Pancreas (tissue), 10 donors: ENCODE measurements at regions not wholly inside any gene's neighbourhood (a gene's known extent, or its start where the extent isn't known, plus 50 kb on each side); places are given as distances from the start of the nearest gene placed in this dataset.
A peak's percentile ranks its signal among the peaks of the same experiment; 100 is the strongest.

Source experiments
- ATAC-seq, 4 donors: fragments of 200-7000 bp; cut with Tn5 transposase; one replicate each; pipeline versions ENCODE4 v1.8.0 to v1.9.1; 2020; ENCODE audit warnings: mild to moderate bottlenecking in 4 of 4, moderate library complexity in 4 of 4
- DNase-seq, 6 donors: peaks; one replicate each; pipeline ENCODE4 v3.0.0-alpha.2; 2020
- FAIRE-seq: peaks from 2 replicates; lab custom pipeline; 2012; peaks lifted over from hg19 to GRCh38; lab: Jason Lieb, UNC
- H3K27ac ChIP-seq, 4 donors: fragments of 200-600 bp; sonication (generic); 1 replicate in 3 of 4; 2 replicates in 1 of 4; pipeline versions ENCODE4 v1.5.0 to v1.8.0; 2020
- H3K27me3 ChIP-seq, 4 donors: fragments of 200-600 bp; one replicate each; pipeline ENCODE4 v1.8.0; 2021
- H3K36me3 ChIP-seq, 3 donors: fragments of 200-600 bp; sonication (generic) in 1 of 3; one replicate each; pipeline versions ENCODE4 v1.5.0 to v1.8.0; 2020 to 2021
- H3K4me1 ChIP-seq, 3 donors: fragments of 200-600 bp; one replicate each; pipeline ENCODE4 v1.8.0; 2021
- H3K4me3 ChIP-seq, 4 donors: fragments of 200-600 bp; sonication (generic) in 2 of 4; one replicate each; pipeline versions ENCODE4 v1.5.0 to v1.8.0; 2020 to 2021
- H3K9me3 ChIP-seq, 4 donors: fragments of 200-600 bp; one replicate each; pipeline ENCODE4 v1.8.0; 2021
- CTCF ChIP-seq, 4 donors: fragments of 200-600 bp; sonication (generic) in 3 of 4; IDR thresholded peaks; one replicate each; pipeline versions ENCODE4 v1.5.0 to v1.8.0; 2021; ENCODE audit warnings: antibody characterized with exemption in 4 of 4
- WGBS, 2 donors: extraction: QIAGEN DNeasy Blood & Tissue Kit; methylation state at CpG; one replicate each; pipeline ENCODE4 v1.1.7; 2013; 5-methylcytosine and 5-hydroxymethylcytosine counted together
- intact Hi-C, 3 donors: fragments of 100-400 bp; cut with DNase I; formaldehyde crosslinking; loops; one replicate each; pipeline versions ENCODE4 v1.11.1 to v1.14.2; 2022
- donor health status: healthy with polysubstance abuse.
- donor health status: DM: no; HTN: no; CAD: no; lungs with moderate emphysema.
- donor health status: DM: no; HTN: no; CAD: no.
- donor health status: control.
- donor health status: control.
- donor health status: Bipolar disorder and iron deficiency.
- donor health status: DM: yes; HTN: yes; CAD: no.
- donor health status: DM: no; HTN: no; CAD: no.
- donor health status: DM: no; HTN: no; CAD: no.
- donor health status: DM: yes; HTN: yes; CAD: no.

GRCh38 chr9:89662718-89663613 is 58.2 kb downstream of the GADD45G start:
- TF ChIP-seq CTCF (IDR thresholded peaks at IDR 0.05) = no peak
- DNase-seq (peak in 1 of 6 donors; percentile 34), FAIRE-seq (no peak), ATAC-seq (no peak)
- Histone ChIP-seq H3K9me3 (no peaks in the 10 kb centered on the region), H3K36me3 (no peaks in the 10 kb centered on the region), H3K27me3 (no peaks in the 10 kb centered on the region), H3K4me3 (no peak overlapping the region), H3K4me1 (peaks cover 60 to 70% (median 67%) of the 10 kb centered on the region in 3 donors), H3K27ac (peak overlapping the region; percentile 6 to 90 (median 76))
- 86 to 89% methylated on average over 22 of the region's 22 CpGs for WGBS, 2 donors
- intact Hi-C loops = no loop called here

GRCh38 chr9:89663614-89663970 is 58.8 kb downstream of the GADD45G start:
- no peaks in the 10 kb centered on the region for H3K36me3 ChIP-seq
- H3K9me3 ChIP-seq = no peaks in the 10 kb centered on the region
- intact Hi-C loops = no loop called here
- no peaks in the 10 kb centered on the region for H3K27me3 ChIP-seq
- peaks cover 66 to 76% (median 72%) of the 10 kb centered on the region in 3 donors for H3K4me1 ChIP-seq
- DNase-seq = no peak
- no peak for TF ChIP-seq CTCF (IDR thresholded peaks at IDR 0.05)
- no peak for FAIRE-seq
- H3K27ac ChIP-seq = peak overlapping the region; percentile 6 to 90 (median 82)
- WGBS, 2 donors = 67% methylated on average over 3 of the region's 3 CpGs
- no peak for ATAC-seq
- H3K4me3 ChIP-seq = no peak overlapping the region

- DNase-seq (peak in 1 of 6 donors; percentile 35), ATAC-seq (no peak), FAIRE-seq (no peak)
- Histone ChIP-seq H3K9me3 (no peaks in the 10 kb centered on the region), H3K27me3 (no peaks in the 10 kb centered on the region), H3K36me3 (no peaks in the 10 kb centered on the region), H3K4me3 (no peak overlapping the region), H3K4me1 (peaks cover 70 to 81% (median 76%) of the 10 kb centered on the region in 3 donors), H3K27ac (peak overlapping the region; percentile 66 to 90 (median 82))
- intact Hi-C loops = no loop called here
- WGBS, 2 donors = 70 to 74% methylated on average over 4 of the region's 4 CpGs
- TF ChIP-seq CTCF (IDR thresholded peaks at IDR 0.05) = no peak
Measured at GRCh38 chr9:89664010-89664409, 59.2 kb downstream of the GADD45G start.

- intact Hi-C loops = no loop called here
Measured at GRCh38 chr9:89664896-89665329, 60.1 kb downstream of the GADD45G start.

More at GRCh38 chr9:89664896-89665329, 60.1 kb downstream of the GADD45G start:
- H3K9me3 ChIP-seq = no peaks in the 10 kb centered on the region
- ATAC-seq (peak; percentile 53 to 80 (median 66)), FAIRE-seq (peak; percentile 49), DNase-seq (peak in 5 of 6 donors; percentile 89 to 95 (median 94))
- peak overlapping the region; percentile 66 to 90 (median 82) for H3K27ac ChIP-seq
- H3K4me3 ChIP-seq = no peak overlapping the region
- 14 to 19% methylated on average over 13 of the region's 13 CpGs for WGBS, 2 donors
- no peaks in the 10 kb centered on the region for H3K27me3 ChIP-seq
- no peak for TF ChIP-seq CTCF (IDR thresholded peaks at IDR 0.05)
- H3K36me3 ChIP-seq = no peaks in the 10 kb centered on the region
- peaks cover 76 to 90% (median 85%) of the 10 kb centered on the region in 3 donors for H3K4me1 ChIP-seq
